GM21390 (cell line): ENCODE measurements at regions not wholly inside any gene's neighbourhood (a gene's known extent, or its start where the extent isn't known, plus 50 kb on each side); places are given as distances from the start of the nearest gene placed in this dataset.

Experiments used
- ATAC-seq: cut with Tn5 transposase; IDR thresholded peaks from one replicate; pipeline ENCODE4 v1.9.1; 2021; ENCODE audit not compliant: unreplicated experiment

GRCh38 chr13:74084375-74084935, 49.7 kb downstream of the KLF12 start:
- no peak for ATAC-seq

- no peak for ATAC-seq
Observed at GRCh38 chr13:74082741-74083160, 51.5 kb downstream of the KLF12 start.

- ATAC-seq: no peak
Observed at GRCh38 chr13:74080762-74081161, 53.4 kb downstream of the KLF12 start.

GRCh38 chr13:74077792-74078191, 56.4 kb downstream of the KLF12 start:
- no peak for ATAC-seq

GRCh38 chr13:74077375-74077774, 56.8 kb downstream of the KLF12 start:
- ATAC-seq: no peak

- ATAC-seq: no peak
Observed at GRCh38 chr13:74074723-74075122, 59.5 kb downstream of the KLF12 start.

GRCh38 chr13:74073274-74073673, 60.9 kb downstream of the KLF12 start:
- no peak for ATAC-seq

- no peak for ATAC-seq
Observed at GRCh38 chr13:74070513-74070912, 63.7 kb downstream of the KLF12 start.

- ATAC-seq: peak; percentile 67
Observed at GRCh38 chr13:74070065-74070464, 64.1 kb downstream of the KLF12 start.

GRCh38 chr13:74068471-74068870, 65.7 kb downstream of the KLF12 start:
- ATAC-seq: no peak

- no peak for ATAC-seq
Observed at GRCh38 chr13:74067818-74068217, 66.4 kb downstream of the KLF12 start.

- no peak for ATAC-seq
Observed at GRCh38 chr13:74066937-74067336, 67.3 kb downstream of the KLF12 start.

GRCh38 chr13:74064805-74065312, 69.3 kb downstream of the KLF12 start:
- no peak for ATAC-seq

GRCh38 chr13:74063533-74064100, 70.6 kb downstream of the KLF12 start:
- no peak for ATAC-seq

GRCh38 chr13:74062933-74063332, 71.3 kb downstream of the KLF12 start:
- peak; percentile 68 for ATAC-seq

GRCh38 chr13:74061926-74062595, 72.1 kb downstream of the KLF12 start:
- peak; percentile 72 for ATAC-seq

- ATAC-seq: no peak
Observed at GRCh38 chr13:74056801-74057542, 77.2 kb downstream of the KLF12 start.

- ATAC-seq: no peak
Observed at GRCh38 chr13:74052402-74052928, 81.7 kb downstream of the KLF12 start.

GRCh38 chr13:74048756-74049155, 85.4 kb downstream of the KLF12 start:
- no peak for ATAC-seq

- no peak for ATAC-seq
Observed at GRCh38 chr13:74047931-74048600, 86.1 kb downstream of the KLF12 start.

- ATAC-seq: no peak
Observed at GRCh38 chr13:74046431-74046830, 87.8 kb downstream of the KLF12 start.
